Transverse colon (tissue), 4 donors: ENCODE measurements at regions not wholly inside any gene's neighbourhood (a gene's known extent, or its start where the extent isn't known, plus 50 kb on each side); places are given as distances from the start of the nearest gene placed in this dataset.

Experiments used
- POLR2A ChIP-seq: fragments of 450-650 bp; IDR thresholded peaks from one replicate; pipeline ENCODE4 v1.6.1; 2016; ENCODE audit warnings: antibody characterized with exemption, mild to moderate bottlenecking, moderate library complexity
- POLR2AphosphoS5 ChIP-seq, 3 donors: sonication (generic); formaldehyde crosslinking; IDR thresholded peaks; one replicate each; pipeline ENCODE4 v1.6.1; 2016; ENCODE audit warnings: antibody characterized with exemption in 3 of 3
- TF ChIP-seq, protein P1 (sequence below), 5 experiments: fragments of 200-600 bp in 3 of 5; fragments of 450-650 bp in 2 of 5; sonication (generic) in 3 of 5; IDR thresholded peaks; 1 replicate in 2 of 5; 2 replicates in 3 of 5; pipeline ENCODE4 v1.5.1; 2016 to 2017; ENCODE audit warnings: antibody characterized with exemption in 5 of 5, inconsistent platforms in 3 of 5, mild to moderate bottlenecking in 2 of 5, moderate library complexity in 1 of 5

GRCh38 chr3:56933803-56934202 is 126.7 kb upstream of the SPATA12 start:
- TF ChIP-seq, protein P1, sequence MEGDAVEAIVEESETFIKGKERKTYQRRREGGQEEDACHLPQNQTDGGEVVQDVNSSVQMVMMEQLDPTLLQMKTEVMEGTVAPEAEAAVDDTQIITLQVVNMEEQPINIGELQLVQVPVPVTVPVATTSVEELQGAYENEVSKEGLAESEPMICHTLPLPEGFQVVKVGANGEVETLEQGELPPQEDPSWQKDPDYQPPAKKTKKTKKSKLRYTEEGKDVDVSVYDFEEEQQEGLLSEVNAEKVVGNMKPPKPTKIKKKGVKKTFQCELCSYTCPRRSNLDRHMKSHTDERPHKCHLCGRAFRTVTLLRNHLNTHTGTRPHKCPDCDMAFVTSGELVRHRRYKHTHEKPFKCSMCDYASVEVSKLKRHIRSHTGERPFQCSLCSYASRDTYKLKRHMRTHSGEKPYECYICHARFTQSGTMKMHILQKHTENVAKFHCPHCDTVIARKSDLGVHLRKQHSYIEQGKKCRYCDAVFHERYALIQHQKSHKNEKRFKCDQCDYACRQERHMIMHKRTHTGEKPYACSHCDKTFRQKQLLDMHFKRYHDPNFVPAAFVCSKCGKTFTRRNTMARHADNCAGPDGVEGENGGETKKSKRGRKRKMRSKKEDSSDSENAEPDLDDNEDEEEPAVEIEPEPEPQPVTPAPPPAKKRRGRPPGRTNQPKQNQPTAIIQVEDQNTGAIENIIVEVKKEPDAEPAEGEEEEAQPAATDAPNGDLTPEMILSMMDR (IDR thresholded peaks at IDR 0.05), result no peak
- TF ChIP-seq POLR2A (no peak), POLR2AphosphoS5 (IDR thresholded peaks at IDR 0.05) (no peak)
